HG02759 (cell line): ENCODE measurements at regions not wholly inside any gene's neighbourhood (a gene's known extent, or its start where the extent isn't known, plus 50 kb on each side); places are given as distances from the start of the nearest gene placed in this dataset.
"Not testable (repeated sequence)": the region's sequence is repeated elsewhere in the genome, so short reads cannot be mapped to it uniquely, and the experiment has no call there.

ENCODE experiments used
- ATAC-seq: cut with Tn5 transposase; IDR thresholded peaks from one replicate; pipeline ENCODE4 v1.9.1; 2021; ENCODE audit warnings: mild to moderate bottlenecking, moderate library complexity; ENCODE audit not compliant: unreplicated experiment

GRCh38 chr2:83808878-83809277 is 650.2 kb downstream of the SUCLG1 start:
- no peak for ATAC-seq

- no peak for ATAC-seq
Observed at GRCh38 chr2:83802604-83803003, 656.5 kb downstream of the SUCLG1 start.

- no peak for ATAC-seq
Observed at GRCh38 chr2:83795777-83796176, 663.3 kb downstream of the SUCLG1 start.

- ATAC-seq: not testable (repeated sequence)
Observed at GRCh38 chr2:83790467-83790866, 668.6 kb downstream of the SUCLG1 start.

- not testable (repeated sequence) for ATAC-seq
Observed at GRCh38 chr2:83789674-83790073, 669.4 kb downstream of the SUCLG1 start.

- ATAC-seq: not testable (repeated sequence)
Observed at GRCh38 chr2:83788938-83789566, 670.0 kb downstream of the SUCLG1 start.

- ATAC-seq: no peak
Observed at GRCh38 chr2:83787189-83787588, 671.9 kb downstream of the SUCLG1 start.

- no peak for ATAC-seq
Observed at GRCh38 chr2:83786140-83786539, 672.9 kb downstream of the SUCLG1 start.

- no peak for ATAC-seq
Observed at GRCh38 chr2:83784947-83785346, 674.1 kb downstream of the SUCLG1 start.

GRCh38 chr2:83784315-83784714 is 674.8 kb downstream of the SUCLG1 start:
- no peak for ATAC-seq

GRCh38 chr2:83782122-83782521 is 677.0 kb downstream of the SUCLG1 start:
- no peak for ATAC-seq

GRCh38 chr2:83764447-83765005 is 694.6 kb downstream of the SUCLG1 start:
- no peak for ATAC-seq

- ATAC-seq: no peak
Observed at GRCh38 chr2:83757329-83757728, 701.8 kb downstream of the SUCLG1 start.

GRCh38 chr2:83756219-83756618 is 702.9 kb downstream of the SUCLG1 start:
- no peak for ATAC-seq

- no peak for ATAC-seq
Observed at GRCh38 chr2:83747141-83747540, 711.9 kb downstream of the SUCLG1 start.

GRCh38 chr2:83744855-83745254 is 714.2 kb downstream of the SUCLG1 start:
- no peak for ATAC-seq

- no peak for ATAC-seq
Observed at GRCh38 chr2:83742117-83742782, 716.8 kb downstream of the SUCLG1 start.

- ATAC-seq: no peak
Observed at GRCh38 chr2:83730223-83730622, 728.9 kb downstream of the SUCLG1 start.

GRCh38 chr2:83725735-83726134 is 733.3 kb downstream of the SUCLG1 start:
- ATAC-seq: no peak

- no peak for ATAC-seq
Observed at GRCh38 chr2:83705146-83705545, 753.9 kb downstream of the SUCLG1 start.

GRCh38 chr2:83703598-83703997 is 755.5 kb downstream of the SUCLG1 start:
- ATAC-seq: no peak

GRCh38 chr2:83696838-83697237 is 762.2 kb downstream of the SUCLG1 start:
- no peak for ATAC-seq
